ENCODE measurements at regions not wholly inside any gene's neighbourhood (a gene's known extent, or its start where the extent isn't known, plus 50 kb on each side); places are given as distances from the start of the nearest gene placed in this dataset.

DNA sequence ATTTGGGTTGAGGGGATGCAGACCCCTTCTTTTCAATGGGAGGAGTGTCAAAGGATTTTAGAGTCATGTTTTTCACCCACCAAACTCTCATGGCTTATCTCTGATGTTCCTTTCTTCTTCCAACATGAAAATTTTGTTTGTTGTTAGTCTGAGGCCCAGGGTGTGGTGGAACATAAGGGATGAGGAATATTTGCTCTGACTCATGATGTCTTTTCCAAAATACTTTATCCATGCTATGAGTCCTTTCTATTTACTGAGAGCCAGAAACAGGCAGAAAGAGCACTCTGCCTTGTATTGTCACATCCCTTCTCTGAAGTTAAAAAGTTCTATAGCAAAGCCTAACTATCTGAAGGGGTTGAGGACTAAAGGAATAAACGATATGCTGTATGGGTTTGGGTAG lies 61.6 kb upstream of the GYPA start:
- WGBS, result 0% methylated on average over 1 of the region's 1 CpG
- no peak overlapping the region for H3K4me3 ChIP-seq (ENCODE audit: low read depth, low read length)
- no peak for DNase-seq (ENCODE audit: extremely low spot score)
- no peaks in the 10 kb centered on the region for H3K36me3 ChIP-seq (ENCODE audit: insufficient read depth)
- H3K27ac ChIP-seq (ENCODE audit: low read depth), result no peak overlapping the region
- no peaks in the 10 kb centered on the region for H3K4me1 ChIP-seq (ENCODE audit: insufficient read depth)

DNA sequence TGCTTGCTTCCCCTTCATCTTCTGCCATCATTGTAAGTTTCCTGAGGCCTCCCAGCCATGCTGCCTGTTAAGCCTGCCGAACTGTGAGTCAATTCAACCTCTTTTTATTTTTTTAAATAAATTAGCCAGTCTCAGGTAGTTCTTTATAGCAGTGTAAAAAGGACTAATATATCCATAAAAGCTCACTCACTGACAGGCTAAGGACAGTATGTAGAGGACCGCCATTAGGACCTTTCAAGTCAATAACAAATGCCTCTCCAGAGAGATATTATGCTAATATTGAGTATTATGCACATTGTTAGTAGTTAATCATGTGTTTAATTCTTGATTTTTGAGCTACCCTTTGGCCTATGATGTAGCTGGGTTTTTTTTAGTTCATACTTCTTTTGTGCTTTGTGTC lies 62.6 kb upstream of the GYPA start:
- Histone ChIP-seq H3K36me3 (ENCODE audit: insufficient read depth) (no peaks in the 10 kb centered on the region), H3K4me1 (ENCODE audit: insufficient read depth) (no peaks in the 10 kb centered on the region), H3K27ac (ENCODE audit: low read depth) (no peak overlapping the region), H3K4me3 (ENCODE audit: low read depth, low read length) (no peak overlapping the region)
- no peak for DNase-seq (ENCODE audit: extremely low spot score)
- WGBS, result 93% methylated on average over 2 of the region's 2 CpGs

DNA sequence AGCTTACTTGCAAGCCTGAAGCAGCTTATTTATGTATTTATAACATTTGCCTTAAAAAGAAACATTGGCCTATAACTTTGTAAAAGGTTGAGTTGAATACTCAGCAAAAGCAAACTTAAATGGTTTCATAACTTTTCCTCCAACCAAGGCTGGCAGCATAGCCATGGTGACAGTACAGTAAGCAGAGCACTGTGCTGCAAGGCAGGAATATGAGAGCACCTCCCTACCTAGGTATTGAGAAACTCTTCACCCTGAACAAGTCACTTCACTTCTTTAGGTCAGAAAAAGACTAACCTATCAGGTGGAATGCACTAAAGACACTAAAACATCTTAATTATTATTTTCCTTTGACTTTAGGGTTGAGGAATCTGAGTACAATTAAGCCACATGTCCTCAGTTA lies 63.9 kb upstream of the GYPA start:
- no peak for DNase-seq (ENCODE audit: extremely low spot score)
- no peaks in the 10 kb centered on the region for H3K36me3 ChIP-seq (ENCODE audit: insufficient read depth)
- no peak overlapping the region for H3K27ac ChIP-seq (ENCODE audit: low read depth)
- no peaks in the 10 kb centered on the region for H3K4me1 ChIP-seq (ENCODE audit: insufficient read depth)
- no peak overlapping the region for H3K4me3 ChIP-seq (ENCODE audit: low read depth, low read length)

DNA sequence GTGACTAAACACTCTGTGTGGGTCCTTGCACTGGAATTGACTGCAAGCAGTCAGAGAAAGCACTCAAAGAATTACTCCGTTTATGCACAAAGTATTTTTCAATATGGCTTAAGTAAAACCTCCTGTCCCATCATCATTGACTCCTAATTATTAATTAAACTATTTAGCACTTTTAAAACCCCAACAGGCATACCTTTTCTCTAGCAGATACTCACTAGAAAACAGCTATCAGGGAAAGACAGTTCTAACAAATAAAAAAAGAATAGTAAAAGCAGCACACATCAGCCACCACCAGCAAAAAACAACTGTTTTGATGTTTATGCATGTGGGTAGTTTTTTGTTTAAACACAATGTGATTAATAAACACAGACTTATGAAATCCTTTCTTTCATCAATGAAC lies 66.2 kb upstream of the GYPA start:
- Histone ChIP-seq H3K4me3 (ENCODE audit: low read depth, low read length) (no peak overlapping the region), H3K36me3 (ENCODE audit: insufficient read depth) (no peaks in the 10 kb centered on the region), H3K4me1 (ENCODE audit: insufficient read depth) (no peaks in the 10 kb centered on the region), H3K27ac (ENCODE audit: low read depth) (no peak overlapping the region)
- 66% methylated on average over 1 of the region's 1 CpG for WGBS
- no peak for DNase-seq (ENCODE audit: extremely low spot score)

DNA sequence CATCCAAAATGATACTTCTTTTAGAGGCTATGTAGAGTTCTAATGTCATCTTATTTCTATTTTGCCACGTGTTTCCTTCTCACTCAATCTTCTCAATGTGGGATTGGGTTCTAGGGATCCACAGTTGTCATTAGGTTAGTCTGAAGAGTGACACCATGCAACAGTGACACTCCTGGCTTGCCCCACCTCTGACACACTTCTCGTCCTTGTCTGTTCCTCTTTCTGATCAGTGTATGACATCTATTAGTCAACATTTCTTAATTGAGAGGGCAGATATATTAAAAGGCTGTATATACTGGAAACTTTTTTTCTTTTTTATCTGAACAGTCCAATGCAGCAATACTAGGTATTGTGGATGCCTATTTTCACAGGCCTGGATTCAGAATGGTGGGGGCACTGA lies 67.6 kb upstream of the GYPA start:
- Histone ChIP-seq H3K4me1 (ENCODE audit: insufficient read depth) (no peaks in the 10 kb centered on the region), H3K36me3 (ENCODE audit: insufficient read depth) (no peaks in the 10 kb centered on the region), H3K4me3 (ENCODE audit: low read depth, low read length) (no peak overlapping the region), H3K27ac (ENCODE audit: low read depth) (no peak overlapping the region)
- no peak for DNase-seq (ENCODE audit: extremely low spot score)
- 90% methylated on average over 2 of the region's 2 CpGs for WGBS

DNA sequence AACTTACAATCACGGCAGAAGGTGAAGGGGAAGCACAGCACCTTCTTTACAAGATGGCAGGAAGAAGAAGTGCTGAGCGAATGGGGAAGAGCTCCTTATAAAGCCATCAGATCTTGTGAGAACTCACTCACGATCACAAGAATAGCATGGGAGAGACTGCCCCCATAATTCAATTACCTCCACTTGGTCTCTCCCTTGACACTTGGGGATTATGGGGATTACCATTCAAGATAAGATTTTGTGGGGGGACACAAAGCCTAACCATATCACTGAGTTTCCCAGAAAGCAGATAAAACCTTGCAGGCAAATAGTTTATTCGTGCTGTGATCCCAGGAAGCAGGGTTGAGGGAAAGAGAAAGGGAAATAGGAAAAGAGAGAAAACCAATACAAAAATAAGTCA lies 69.0 kb upstream of the GYPA start:
- WGBS, result 64% methylated on average over 4 of the region's 4 CpGs
- H3K4me3 ChIP-seq (ENCODE audit: low read depth, low read length), result no peak overlapping the region
- DNase-seq (ENCODE audit: extremely low spot score), result no peak

DNA sequence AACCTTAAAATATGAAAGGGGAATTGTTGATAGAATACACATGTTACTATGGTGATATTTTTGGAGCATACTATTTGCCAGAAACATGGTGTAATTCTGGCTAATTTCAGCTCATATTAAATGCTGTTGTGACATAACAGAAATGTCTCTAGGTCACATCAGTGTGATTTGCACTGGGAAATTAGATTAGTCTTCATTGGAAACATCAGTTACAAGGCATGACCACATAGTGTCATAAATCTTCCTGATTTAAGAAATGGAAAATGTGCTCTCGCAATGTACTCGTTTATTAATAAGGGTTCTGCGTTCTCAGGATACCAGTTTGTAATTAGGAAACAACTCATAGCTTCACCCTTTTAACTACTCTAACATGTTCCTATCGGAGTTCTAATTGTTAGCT lies 72.9 kb upstream of the GYPA start:
- no peaks in the 10 kb centered on the region for H3K36me3 ChIP-seq (ENCODE audit: insufficient read depth)
- 80% methylated on average over 4 of the region's 4 CpGs for WGBS
- DNase-seq (ENCODE audit: extremely low spot score), result no peak
- H3K27ac ChIP-seq (ENCODE audit: low read depth), result no peak overlapping the region
- no peaks in the 10 kb centered on the region for H3K4me1 ChIP-seq (ENCODE audit: insufficient read depth)
- no peak overlapping the region for H3K4me3 ChIP-seq (ENCODE audit: low read depth, low read length)

More for the DNA sequence above, 69.0 kb upstream of the GYPA start:
- Histone ChIP-seq H3K36me3 (ENCODE audit: insufficient read depth) (no peaks in the 10 kb centered on the region), H3K4me1 (ENCODE audit: insufficient read depth) (no peaks in the 10 kb centered on the region), H3K27ac (ENCODE audit: low read depth) (no peak overlapping the region)

DNA sequence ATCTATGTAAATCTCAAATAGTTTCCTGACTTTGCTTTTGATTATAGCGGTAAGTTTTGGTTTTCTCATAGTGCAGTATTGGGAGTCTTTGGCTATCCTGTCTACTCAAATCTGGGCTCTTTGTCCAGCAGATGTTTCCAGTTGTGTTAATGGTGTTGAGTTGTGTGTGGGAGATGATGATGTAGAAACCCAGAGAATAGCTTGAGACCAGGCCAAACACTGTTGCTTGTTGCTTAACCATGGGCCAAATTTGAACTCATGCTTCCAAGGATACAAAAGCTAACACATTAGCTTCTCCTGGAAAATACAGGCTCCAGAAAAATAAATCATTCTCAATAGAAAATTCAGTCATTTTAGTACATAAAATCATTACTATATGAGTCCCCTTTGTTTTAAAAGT lies 82.6 kb upstream of the GYPA start:
- WGBS, result 71% methylated on average over 1 of the region's 1 CpG
- Histone ChIP-seq H3K27ac (ENCODE audit: low read depth) (peak overlapping the region; percentile 64), H3K4me1 (ENCODE audit: insufficient read depth) (no peaks in the 10 kb centered on the region), H3K4me3 (ENCODE audit: low read depth, low read length) (no peak overlapping the region), H3K36me3 (ENCODE audit: insufficient read depth) (no peaks in the 10 kb centered on the region)
- DNase-seq (ENCODE audit: extremely low spot score), result no peak

DNA sequence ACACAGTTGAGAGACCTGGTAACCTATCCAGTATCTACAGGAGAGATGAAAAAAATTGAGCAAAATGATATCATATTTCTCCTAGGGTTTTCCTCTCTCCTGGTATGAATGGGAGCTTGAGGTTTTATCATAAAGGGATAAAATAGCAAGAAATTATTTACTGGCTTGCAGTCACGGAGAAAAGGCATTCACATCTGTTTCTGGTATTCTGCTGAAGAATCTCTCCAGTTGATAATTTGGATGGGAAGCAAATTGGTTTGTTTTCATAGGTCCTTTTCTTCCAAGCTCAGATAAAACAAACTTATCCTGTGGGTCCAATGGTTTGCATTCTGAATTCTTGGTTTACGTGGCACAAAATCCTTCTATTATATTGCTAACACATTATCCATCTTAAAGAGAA lies 83.1 kb upstream of the GYPA start:
- Histone ChIP-seq H3K27ac (ENCODE audit: low read depth) (no peak overlapping the region), H3K4me3 (ENCODE audit: low read depth, low read length) (no peak overlapping the region), H3K36me3 (ENCODE audit: insufficient read depth) (no peaks in the 10 kb centered on the region), H3K4me1 (ENCODE audit: insufficient read depth) (no peaks in the 10 kb centered on the region)
- WGBS, result 53% methylated on average over 2 of the region's 2 CpGs
- DNase-seq (ENCODE audit: extremely low spot score), result no peak

DNA sequence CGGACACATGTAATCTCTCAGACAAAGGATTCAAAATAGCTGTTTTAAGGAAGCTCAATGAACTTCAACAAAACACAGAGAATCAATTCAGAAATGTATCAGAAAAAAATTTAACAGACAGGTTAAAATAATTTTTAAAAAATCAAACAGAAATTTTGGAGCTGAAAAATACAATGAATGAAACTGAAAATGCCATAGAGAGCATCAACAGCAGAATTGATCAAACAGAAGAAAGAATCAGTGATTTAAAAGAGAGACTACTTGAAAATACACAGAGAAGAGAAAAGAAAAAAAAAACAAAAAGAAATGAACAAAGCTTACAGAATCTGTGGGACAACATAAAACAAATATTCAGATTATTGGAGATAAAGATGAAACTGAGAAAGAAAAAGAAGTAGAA lies 118.8 kb upstream of the GYPA start:
- no peaks in the 10 kb centered on the region for H3K36me3 ChIP-seq (ENCODE audit: insufficient read depth)
- H3K27ac ChIP-seq (ENCODE audit: low read depth), result no peak overlapping the region
- H3K4me3 ChIP-seq (ENCODE audit: low read depth, low read length), result no peak overlapping the region
- 95% methylated on average over 1 of the region's 1 CpG for WGBS
- H3K4me1 ChIP-seq (ENCODE audit: insufficient read depth), result no peaks in the 10 kb centered on the region
- DNase-seq (ENCODE audit: extremely low spot score), result no peak

DNA sequence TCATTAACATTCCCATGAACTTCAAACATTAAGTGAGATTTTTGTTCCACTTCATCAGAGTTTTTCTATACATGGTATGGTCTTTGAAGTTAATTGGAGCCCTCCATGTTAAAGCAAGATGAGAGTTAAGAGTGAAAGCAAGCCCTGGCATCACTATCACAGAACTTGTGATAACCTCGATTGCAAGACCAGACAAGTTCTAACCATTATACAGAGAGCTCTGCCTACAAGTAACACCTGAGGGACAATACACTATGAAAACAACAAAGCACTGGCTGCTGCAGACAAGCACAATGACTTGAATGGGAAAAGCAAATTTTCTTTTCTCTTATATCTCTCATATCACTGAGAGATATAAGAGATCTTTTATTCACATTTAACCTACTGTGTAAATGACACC lies 126.6 kb upstream of the GYPA start:
- Histone ChIP-seq H3K27ac (ENCODE audit: low read depth) (no peak overlapping the region), H3K4me3 (ENCODE audit: low read depth, low read length) (no peak overlapping the region), H3K4me1 (ENCODE audit: insufficient read depth) (no peaks in the 10 kb centered on the region), H3K36me3 (ENCODE audit: insufficient read depth) (no peaks in the 10 kb centered on the region)
- DNase-seq (ENCODE audit: extremely low spot score), result no peak
- 83% methylated on average over 1 of the region's 1 CpG for WGBS

DNA sequence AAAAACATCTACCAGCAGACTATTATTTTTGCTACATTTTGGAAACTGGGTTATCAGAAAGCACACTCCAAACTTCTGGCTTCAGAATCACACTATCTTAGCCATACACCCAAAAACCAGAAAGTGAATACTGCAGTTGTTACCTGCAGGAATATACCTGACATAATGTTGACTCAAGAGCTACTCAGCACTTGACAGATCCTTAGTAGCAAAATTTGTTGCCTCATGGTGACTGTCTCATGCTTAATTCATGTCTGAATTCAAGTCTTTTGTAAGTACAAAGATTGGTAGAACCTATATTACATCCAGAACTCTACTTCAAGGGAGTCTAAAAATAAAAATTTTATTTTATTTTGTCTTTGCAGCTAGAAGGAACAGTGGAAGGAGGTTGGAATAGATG lies 140.2 kb upstream of the GYPA start:
- no peak for DNase-seq (ENCODE audit: extremely low spot score)
- Histone ChIP-seq H3K36me3 (ENCODE audit: insufficient read depth) (no peaks in the 10 kb centered on the region), H3K27ac (ENCODE audit: low read depth) (no peak overlapping the region), H3K4me3 (ENCODE audit: low read depth, low read length) (no peak overlapping the region), H3K4me1 (ENCODE audit: insufficient read depth) (no peaks in the 10 kb centered on the region)

DNA sequence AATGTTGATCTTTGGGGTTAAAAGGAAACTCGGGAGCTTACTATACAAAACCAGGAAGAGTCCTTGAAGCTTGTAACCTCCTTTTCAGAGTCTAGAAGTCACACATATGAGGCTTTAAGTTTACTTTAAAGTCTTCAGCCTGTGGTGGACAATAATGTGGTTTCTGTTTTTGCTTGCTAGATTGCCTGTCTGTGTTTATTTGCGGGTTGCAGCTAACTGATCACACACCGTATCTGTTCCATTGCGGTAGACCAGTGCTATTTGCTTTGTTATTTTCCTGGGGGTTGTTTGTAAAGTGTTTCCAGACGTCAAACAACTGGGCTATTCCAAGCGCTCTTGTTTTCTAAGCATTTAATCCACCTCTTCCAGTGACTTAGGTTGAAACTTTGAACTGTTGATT lies 143.0 kb upstream of the GYPA start:
- WGBS, result 46% methylated on average over 6 of the region's 6 CpGs
- no peak overlapping the region for H3K27ac ChIP-seq (ENCODE audit: low read depth)

DNA sequence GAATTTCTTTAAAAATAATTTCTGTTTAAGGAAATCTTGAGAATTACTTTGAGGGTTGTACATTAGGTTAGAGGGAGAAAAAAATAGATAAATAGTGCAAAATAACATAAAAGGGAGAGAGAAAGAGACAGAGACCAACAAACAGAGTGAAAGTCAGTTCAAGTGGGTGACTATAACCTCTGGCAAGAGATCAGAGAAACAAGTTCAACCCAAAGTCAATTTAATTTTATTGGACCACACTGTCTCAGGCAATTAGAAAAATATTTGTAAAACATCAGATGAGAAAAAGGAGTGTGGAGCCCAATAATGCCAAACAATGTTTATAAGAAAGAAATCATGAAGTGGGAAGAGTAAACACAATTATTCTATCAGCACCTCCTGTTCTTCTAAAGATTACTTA lies 143.5 kb upstream of the GYPA start:
- DNase-seq (ENCODE audit: extremely low spot score), result no peak
- no peaks in the 10 kb centered on the region for H3K4me1 ChIP-seq (ENCODE audit: insufficient read depth)
- H3K36me3 ChIP-seq (ENCODE audit: insufficient read depth), result no peaks in the 10 kb centered on the region
- H3K27ac ChIP-seq (ENCODE audit: low read depth), result no peak overlapping the region
- H3K4me3 ChIP-seq (ENCODE audit: low read depth, low read length), result no peak overlapping the region

More for the DNA sequence above, 143.0 kb upstream of the GYPA start:
- H3K4me3 ChIP-seq (ENCODE audit: low read depth, low read length), result no peak overlapping the region
- H3K36me3 ChIP-seq (ENCODE audit: insufficient read depth), result no peaks in the 10 kb centered on the region
- no peaks in the 10 kb centered on the region for H3K4me1 ChIP-seq (ENCODE audit: insufficient read depth)
- no peak for DNase-seq (ENCODE audit: extremely low spot score)

DNA sequence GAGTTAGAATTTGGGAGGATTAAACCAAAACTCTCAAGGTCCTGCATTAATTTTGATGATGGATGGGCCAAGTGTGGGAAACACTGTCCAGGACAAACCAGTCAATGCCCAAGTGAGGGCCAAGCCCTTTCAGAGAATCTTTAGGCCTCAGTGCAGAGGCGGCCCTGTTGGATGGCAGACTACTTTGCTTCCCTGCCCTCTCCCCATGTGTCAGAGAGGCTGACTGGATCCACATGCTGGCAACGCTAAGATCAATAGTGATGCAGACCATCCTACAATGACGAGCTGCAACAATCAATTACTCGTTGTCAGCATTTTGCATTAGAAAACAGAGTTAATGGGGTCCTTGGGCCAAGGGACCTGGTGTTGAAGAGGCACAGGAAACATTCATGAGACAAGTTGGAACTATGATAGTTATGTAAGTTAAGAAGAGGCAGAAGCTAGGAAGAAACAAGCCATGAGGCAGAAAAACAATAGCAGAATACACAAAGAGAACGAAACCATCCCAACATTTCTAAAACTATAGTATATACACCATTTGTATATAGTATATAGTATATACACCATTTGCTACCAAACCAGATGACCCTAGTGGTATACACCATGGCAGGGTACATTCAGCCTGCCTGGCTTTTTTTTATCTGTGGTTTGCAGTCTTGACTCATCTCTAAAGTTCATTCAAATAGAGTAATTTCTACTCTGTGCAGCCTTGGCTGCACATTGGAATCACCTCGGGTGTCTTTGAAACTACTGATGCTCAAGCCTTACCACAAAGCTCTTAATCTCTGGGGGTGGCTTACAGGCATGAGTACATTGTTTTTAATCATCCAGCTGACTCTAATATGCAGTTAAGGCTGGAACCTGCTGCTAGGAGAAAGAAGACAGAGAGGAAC lies 147.7 kb upstream of the GYPA start:
- DNase-seq (ENCODE audit: extremely low spot score), result no peak
- 95% methylated on average over 6 of the region's 6 CpGs for WGBS
- Histone ChIP-seq H3K27ac (ENCODE audit: low read depth) (no peak overlapping the region), H3K4me1 (ENCODE audit: insufficient read depth) (no peaks in the 10 kb centered on the region), H3K36me3 (ENCODE audit: insufficient read depth) (no peaks in the 10 kb centered on the region), H3K4me3 (ENCODE audit: low read depth, low read length) (no peak overlapping the region)

Data from urinary bladder (tissue), 3 donors.